Lung (tissue), 11 donors: ENCODE measurements at regions not wholly inside any gene's neighbourhood (a gene's known extent, or its start where the extent isn't known, plus 50 kb on each side); places are given as distances from the start of the nearest gene placed in this dataset.

ENCODE experiments used
- ATAC-seq: fragments of 200-7000 bp; cut with Tn5 transposase; one replicate; pipeline ENCODE4 v1.9.1; 2020; ENCODE audit warnings: moderate number of reproducible peaks; ENCODE audit not compliant: insufficient read depth, low FRiP score
- DNase-seq, 3 donors: peaks; one replicate each; pipeline ENCODE4 v3.0.0-alpha.2; 2013 to 2017
- H3K27ac ChIP-seq, 2 donors: one replicate each; pipeline ENCODE4 v1.5.1; 2013; ENCODE audit warnings: mild to moderate bottlenecking in 2 of 2, moderate library complexity in 2 of 2, control low read depth in 1 of 2, inconsistent platforms in 1 of 2, low read depth in 1 of 2, low read length in 1 of 2
- H3K27me3 ChIP-seq, 3 donors: one replicate each; pipeline ENCODE4 v1.5.1; 2013; ENCODE audit warnings: low read length in 2 of 3; ENCODE audit not compliant: control insufficient read depth in 3 of 3, insufficient read depth in 3 of 3
- H3K36me3 ChIP-seq, 4 donors: one replicate each; pipeline ENCODE4 v1.5.1; 2013; ENCODE audit warnings: low read length in 4 of 4, mild to moderate bottlenecking in 1 of 4, moderate library complexity in 1 of 4; ENCODE audit not compliant: control insufficient read depth in 4 of 4, insufficient read depth in 4 of 4
- H3K4me1 ChIP-seq, 5 donors: one replicate each; pipeline ENCODE4 v1.5.1; 2013; ENCODE audit warnings: low read length in 5 of 5, mild to moderate bottlenecking in 2 of 5, moderate library complexity in 1 of 5; ENCODE audit not compliant: control insufficient read depth in 5 of 5, insufficient read depth in 5 of 5
- H3K4me3 ChIP-seq: one replicate; pipeline ENCODE4 v1.5.1; 2013; ENCODE audit warnings: mild to moderate bottlenecking, control low read depth, moderate library complexity
- H3K9ac ChIP-seq, 2 donors: one replicate each; pipeline ENCODE4 v1.5.1; 2013; ENCODE audit warnings: low read length in 2 of 2, control low read depth in 1 of 2; ENCODE audit not compliant: insufficient read depth in 1 of 2
- H3K9me3 ChIP-seq, 4 donors: one replicate each; pipeline ENCODE4 v1.5.1; 2013; ENCODE audit warnings: low read length in 3 of 4, mild to moderate bottlenecking in 1 of 4, moderate library complexity in 1 of 4; ENCODE audit not compliant: control insufficient read depth in 4 of 4, insufficient read depth in 3 of 4
- CTCF ChIP-seq: IDR thresholded peaks from 2 replicates; pipeline ENCODE4 v1.5.1; 2012; ENCODE audit warnings: mild to moderate bottlenecking; ENCODE audit errors: control extremely low read depth, extremely low read depth
- WGBS, 2 donors: extraction: QIAGEN DNeasy Blood & Tissue Kit; methylation state at CpG; one replicate each; pipeline ENCODE4 v1.1.7; 2013; 5-methylcytosine and 5-hydroxymethylcytosine counted together
- donor health status: control.
- donor health status: control.
- donor health status: Bipolar disorder and iron deficiency.
- donor health status: healthy.
- donor health status: DM: yes; HTN: yes; CAD: no.

GRCh38 chr2:145548479-145548878 lies 1028.6 kb upstream of the ZEB2 start:
- no peaks in the 10 kb centered on the region for H3K27me3 ChIP-seq
- no peak for DNase-seq
- peaks cover 0 to 2% (median 0%) of the 10 kb centered on the region in 5 donors for H3K4me1 ChIP-seq
- no peak for TF ChIP-seq CTCF
- WGBS, 2 donors = 85 to 91% methylated on average over 8 of the region's 8 CpGs
- no peak overlapping the region for H3K27ac ChIP-seq
- no peak for ATAC-seq
- no peaks in the 10 kb centered on the region for H3K36me3 ChIP-seq
- no peaks in the 10 kb centered on the region for H3K9me3 ChIP-seq
- H3K9ac ChIP-seq = no peak overlapping the region
- H3K4me3 ChIP-seq = no peak overlapping the region

GRCh38 chr2:145547620-145548019 lies 1027.7 kb upstream of the ZEB2 start:
- Histone ChIP-seq H3K27me3 (no peaks in the 10 kb centered on the region), H3K9me3 (no peaks in the 10 kb centered on the region), H3K27ac (no peak overlapping the region), H3K4me3 (no peak overlapping the region), H3K9ac (no peak overlapping the region), H3K36me3 (no peaks in the 10 kb centered on the region), H3K4me1 (no peaks in the 10 kb centered on the region)
- no peak for ATAC-seq
- no peak for DNase-seq
- WGBS, 2 donors = 19 to 37% methylated on average over 4 of the region's 4 CpGs
- no peak for TF ChIP-seq CTCF

- Histone ChIP-seq H3K9ac (no peak overlapping the region), H3K4me1 (no peaks in the 10 kb centered on the region), H3K9me3 (no peaks in the 10 kb centered on the region), H3K4me3 (no peak overlapping the region), H3K27me3 (no peaks in the 10 kb centered on the region), H3K36me3 (no peaks in the 10 kb centered on the region), H3K27ac (no peak overlapping the region)
- WGBS, 2 donors = 70 to 85% methylated on average over 2 of the region's 2 CpGs
- no peak for ATAC-seq
- no peak for TF ChIP-seq CTCF
- peak in 1 of 3 donors; percentile 32 for DNase-seq
Measured at GRCh38 chr2:145546091-145546490, 1026.2 kb upstream of the ZEB2 start.

GRCh38 chr2:145543856-145544255 lies 1023.9 kb upstream of the ZEB2 start:
- no peaks in the 10 kb centered on the region for H3K36me3 ChIP-seq
- no peaks in the 10 kb centered on the region for H3K27me3 ChIP-seq
- 68 to 78% methylated on average over 5 of the region's 5 CpGs for WGBS, 2 donors
- no peak for TF ChIP-seq CTCF
- H3K4me1 ChIP-seq = no peaks in the 10 kb centered on the region
- H3K9ac ChIP-seq = no peak overlapping the region
- no peaks in the 10 kb centered on the region for H3K9me3 ChIP-seq
- no peak overlapping the region for H3K27ac ChIP-seq
- DNase-seq = no peak
- H3K4me3 ChIP-seq = no peak overlapping the region
- ATAC-seq = no peak
